OCI-LY3 (cell line): ENCODE measurements at regions not wholly inside any gene's neighbourhood (a gene's known extent, or its start where the extent isn't known, plus 50 kb on each side); places are given as distances from the start of the nearest gene placed in this dataset.

Experiments used
- CTCF ChIP-seq: fragments of 200-600, 300-600 bp; sonication (generic); IDR thresholded peaks from 2 replicates; pipeline ENCODE4 v1.5.1; 2014; ENCODE audit warnings: antibody characterized with exemption, low read length, low read depth
- EZH2phosphoT487 ChIP-seq: fragments of 200-600 bp; shearing (Covaris generic); IDR thresholded peaks from 2 replicates; pipeline ENCODE4 v1.6.1; 2018; ENCODE audit warnings: antibody characterized with exemption, mixed run types, low read depth

GRCh38 chr13:82772816-82773215 lies 1109.5 kb downstream of the SLITRK1 start:
- no peak for TF ChIP-seq CTCF
- no peak for TF ChIP-seq EZH2phosphoT487
